Right lobe of liver (tissue), 6 donors: ENCODE measurements at regions not wholly inside any gene's neighbourhood (a gene's known extent, or its start where the extent isn't known, plus 50 kb on each side); places are given as distances from the start of the nearest gene placed in this dataset.

Source experiments
- ATAC-seq, 4 donors: fragments of 200-7000 bp; cut with Tn5 transposase; one replicate each; pipeline ENCODE4 v1.9.1; 2020; ENCODE audit warnings: mild to moderate bottlenecking in 4 of 4, moderate library complexity in 4 of 4
- DNase-seq, 3 donors: peaks; one replicate each; pipeline ENCODE4 v3.0.0-alpha.2; 2020
- H3K27ac ChIP-seq, 3 donors: fragments of 200-600 bp; one replicate each; pipeline ENCODE4 v1.8.0; 2022
- H3K27me3 ChIP-seq, 2 donors: fragments of 200-600 bp; one replicate each; pipeline ENCODE4 v1.8.0; 2022
- H3K36me3 ChIP-seq, 4 donors: fragments of 200-600 bp; sonication (generic) in 1 of 4; one replicate each; pipeline versions ENCODE4 v1.5.1 to v1.8.0; 2017 to 2022; ENCODE audit warnings: control low read depth in 1 of 4
- H3K4me1 ChIP-seq, 4 donors: fragments of 200-600 bp; sonication (generic) in 1 of 4; one replicate each; pipeline versions ENCODE4 v1.5.1 to v1.8.0; 2017 to 2022; ENCODE audit warnings: control low read depth in 1 of 4
- H3K4me3 ChIP-seq, 3 donors: fragments of 200-600 bp; one replicate each; pipeline ENCODE4 v1.8.0; 2022
- H3K9me3 ChIP-seq, 4 donors: fragments of 200-600 bp; sonication (generic) in 1 of 4; one replicate each; pipeline versions ENCODE4 v1.5.1 to v1.8.0; 2017 to 2022; ENCODE audit warnings: control low read depth in 1 of 4
- CTCF ChIP-seq, 4 donors: fragments of 200-600 bp in 3 of 4; fragments of 450-650 bp in 1 of 4; IDR thresholded peaks; one replicate each; pipeline versions ENCODE4 v1.5.1 to v1.8.0; 2016 to 2022; ENCODE audit warnings: antibody characterized with exemption in 4 of 4, mild to moderate bottlenecking in 2 of 4
- POLR2A ChIP-seq: fragments of 450-650 bp; IDR thresholded peaks from one replicate; pipeline ENCODE4 v1.6.1; 2017; ENCODE audit warnings: antibody characterized with exemption, mild to moderate bottlenecking
- WGBS: methylation state at CpG from one replicate; pipeline ENCODE4 v1.1.6; 2018; ENCODE audit warnings: low coverage, low lambda C conversion rate; ENCODE audit not compliant: insufficient coverage; ENCODE audit errors: missing lambda C conversion rate; 5-methylcytosine and 5-hydroxymethylcytosine counted together
- intact Hi-C, 2 donors: fragments of 100-400 bp; cut with DNase I; formaldehyde crosslinking; loops; one replicate each; pipeline versions ENCODE4 v1.11.2 to v1.14.1; 2022
- donor health status: DM: no; HTN: yes; CAD: no.
- donor health status: DM: no; HTN: no; CAD: no.
- donor health status: DM: no; HTN: no; CAD: no.
- donor health status: DM: no; HTN: yes; CAD: no.
- donor health status: DM: no; HTN: yes; CAD: no.

- H3K27ac ChIP-seq: no peak overlapping the region
- no peaks in the 10 kb centered on the region for H3K9me3 ChIP-seq
- H3K36me3 ChIP-seq: no peaks in the 10 kb centered on the region
- intact Hi-C loops: no loop called here
- no peaks in the 10 kb centered on the region for H3K4me1 ChIP-seq
- DNase-seq: no peak
- no peak overlapping the region for H3K4me3 ChIP-seq
- H3K27me3 ChIP-seq: no peaks in the 10 kb centered on the region
- 26% methylated on average over 4 of the region's 4 CpGs for WGBS
- no peak for ATAC-seq
- TF ChIP-seq POLR2A: no peak
- TF ChIP-seq CTCF (IDR thresholded peaks at IDR 0.05): no peak
These were observed 465.0 kb downstream of the AGTPBP1 start for GRCh38 chr9:85276741-85277140.

DNA sequence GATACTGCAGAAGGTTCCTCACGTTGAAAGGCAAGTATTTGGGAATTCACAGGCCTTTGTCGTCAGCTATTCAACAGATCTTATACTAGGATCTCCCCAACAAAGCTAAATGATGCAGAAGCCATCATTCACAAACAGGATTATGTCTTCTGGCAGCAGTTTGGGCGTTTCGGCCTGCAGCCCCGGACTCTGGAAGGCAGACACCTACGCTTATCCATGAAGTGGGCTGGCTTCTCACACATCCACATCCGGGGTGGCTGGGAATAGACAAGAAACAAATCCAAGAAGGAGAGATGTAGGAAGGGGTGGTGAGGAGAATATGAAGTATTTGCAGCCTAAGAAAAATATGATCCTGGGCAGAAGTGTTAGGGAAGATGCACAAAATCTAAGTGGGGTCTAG lies 471.9 kb downstream of the AGTPBP1 start:
- no peak for TF ChIP-seq CTCF (IDR thresholded peaks at IDR 0.05)
- TF ChIP-seq POLR2A: no peak
- intact Hi-C loops: no loop called here
- Histone ChIP-seq H3K4me3 (no peak overlapping the region), H3K36me3 (no peaks in the 10 kb centered on the region), H3K4me1 (no peaks in the 10 kb centered on the region), H3K9me3 (no peaks in the 10 kb centered on the region), H3K27ac (no peak overlapping the region), H3K27me3 (no peaks in the 10 kb centered on the region)
- WGBS: 71% methylated on average over 7 of the region's 7 CpGs
- DNase-seq: no peak
- no peak for ATAC-seq

- intact Hi-C loops: no loop called here
- Histone ChIP-seq H3K4me1 (no peaks in the 10 kb centered on the region), H3K4me3 (no peak overlapping the region), H3K9me3 (no peaks in the 10 kb centered on the region), H3K27ac (no peak overlapping the region), H3K36me3 (no peaks in the 10 kb centered on the region), H3K27me3 (no peaks in the 10 kb centered on the region)
- ATAC-seq: peak in 3 of 4 donors; percentile 39 to 74 (median 55)
- DNase-seq: no peak
- 8% methylated on average over 1 of the region's 1 CpG for WGBS
- no peak for TF ChIP-seq POLR2A
- TF ChIP-seq CTCF (IDR thresholded peaks at IDR 0.05): no peak
These were observed 473.6 kb downstream of the AGTPBP1 start for GRCh38 chr9:85268131-85268530.

GRCh38 chr9:85264695-85265094 lies 477.1 kb downstream of the AGTPBP1 start:
- no peak overlapping the region for H3K4me3 ChIP-seq
- no peak for DNase-seq
- H3K27ac ChIP-seq: no peak overlapping the region
- TF ChIP-seq POLR2A (no peak), CTCF (IDR thresholded peaks at IDR 0.05) (no peak)
- H3K4me1 ChIP-seq: no peaks in the 10 kb centered on the region
- H3K27me3 ChIP-seq: no peaks in the 10 kb centered on the region
- intact Hi-C loops: no loop called here
- no peaks in the 10 kb centered on the region for H3K9me3 ChIP-seq
- H3K36me3 ChIP-seq: no peaks in the 10 kb centered on the region
- ATAC-seq: no peak

DNA sequence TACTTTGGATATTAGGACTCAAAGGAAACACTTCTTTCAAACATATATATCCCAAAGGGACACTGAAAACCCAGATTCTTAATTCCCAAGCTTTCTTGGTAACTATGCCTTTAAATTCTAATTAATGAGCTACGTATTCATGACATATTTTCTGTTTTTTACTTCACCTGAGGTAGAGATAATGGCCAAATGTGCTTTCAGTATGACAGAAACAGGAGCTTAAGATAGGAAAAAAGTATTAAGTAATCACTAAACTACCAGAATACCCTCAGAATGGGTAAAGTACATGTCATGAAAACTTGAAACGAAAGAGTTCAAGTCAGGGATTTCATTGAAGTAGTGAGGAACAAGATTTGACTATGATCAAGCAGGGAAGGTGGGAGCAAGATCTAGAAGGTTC lies 478.5 kb downstream of the AGTPBP1 start:
- Histone ChIP-seq H3K36me3 (no peaks in the 10 kb centered on the region), H3K27me3 (no peaks in the 10 kb centered on the region), H3K27ac (no peak overlapping the region), H3K4me3 (no peak overlapping the region), H3K4me1 (no peaks in the 10 kb centered on the region), H3K9me3 (no peaks in the 10 kb centered on the region)
- 51% methylated on average over 2 of the region's 2 CpGs for WGBS
- DNase-seq (no peak), ATAC-seq (no peak)
- no peak for TF ChIP-seq CTCF (IDR thresholded peaks at IDR 0.05)
- no peak for TF ChIP-seq POLR2A
- intact Hi-C loops: no loop called here
